Urinary bladder (tissue), 3 donors: ENCODE measurements at regions not wholly inside any gene's neighbourhood (a gene's known extent, or its start where the extent isn't known, plus 50 kb on each side); places are given as distances from the start of the nearest gene placed in this dataset.

Experiments used
- DNase-seq: peaks from one replicate; pipeline ENCODE4 v3.0.0-alpha.2; 2015; ENCODE audit errors: extremely low spot score
- H3K27ac ChIP-seq: one replicate; pipeline ENCODE4 v1.5.1; 2013; ENCODE audit warnings: low read depth, mild to moderate bottlenecking, moderate library complexity
- H3K36me3 ChIP-seq: one replicate; pipeline ENCODE4 v1.6.1; 2013; ENCODE audit warnings: mild to moderate bottlenecking, moderate library complexity; ENCODE audit not compliant: insufficient read depth
- H3K4me1 ChIP-seq: one replicate; pipeline ENCODE4 v1.6.1; 2013; ENCODE audit warnings: mild to moderate bottlenecking, moderate library complexity; ENCODE audit not compliant: insufficient read depth
- H3K4me3 ChIP-seq: one replicate; pipeline ENCODE4 v1.5.1; 2013; ENCODE audit warnings: low read depth, low read length
- WGBS: extraction: QIAGEN DNeasy Blood & Tissue Kit; methylation state at CpG from one replicate; pipeline ENCODE4 v1.1.7; 2013; 5-methylcytosine and 5-hydroxymethylcytosine counted together
- donor health status: healthy with polysubstance abuse.
- donor health status: healthy.

GRCh38 chr6:167543602-167544497, 219.0 kb downstream of the TTLL2 start:
- Histone ChIP-seq H3K27ac (peak overlapping the region; percentile 18), H3K36me3 (no peaks in the 10 kb centered on the region), H3K4me1 (no peaks in the 10 kb centered on the region), H3K4me3 (no peak overlapping the region)
- WGBS, result 22% methylated on average over 16 of the region's 16 CpGs
- DNase-seq, result no peak

- Histone ChIP-seq H3K4me1 (no peaks in the 10 kb centered on the region), H3K4me3 (no peak overlapping the region), H3K36me3 (no peaks in the 10 kb centered on the region), H3K27ac (no peak overlapping the region)
- DNase-seq, result no peak
- 97% methylated on average over 32 of the region's 32 CpGs for WGBS
Measured at GRCh38 chr6:167546611-167547327, 221.9 kb downstream of the TTLL2 start.

GRCh38 chr6:167547328-167547692, 222.4 kb downstream of the TTLL2 start:
- H3K36me3 ChIP-seq, result no peaks in the 10 kb centered on the region
- H3K4me3 ChIP-seq, result no peak overlapping the region
- no peaks in the 10 kb centered on the region for H3K4me1 ChIP-seq
- no peak overlapping the region for H3K27ac ChIP-seq
- DNase-seq, result no peak

- no peaks in the 10 kb centered on the region for H3K4me1 ChIP-seq
- no peak overlapping the region for H3K27ac ChIP-seq
- WGBS, result 50% methylated on average over 7 of the region's 7 CpGs
- no peak overlapping the region for H3K4me3 ChIP-seq
- DNase-seq, result no peak
- no peaks in the 10 kb centered on the region for H3K36me3 ChIP-seq
Measured at GRCh38 chr6:167547751-167548150, 222.9 kb downstream of the TTLL2 start.

- Histone ChIP-seq H3K4me3 (no peak overlapping the region), H3K4me1 (no peaks in the 10 kb centered on the region), H3K27ac (no peak overlapping the region), H3K36me3 (no peaks in the 10 kb centered on the region)
- WGBS, result 83% methylated on average over 5 of the region's 5 CpGs
- DNase-seq, result no peak
Measured at GRCh38 chr6:167548451-167548850, 223.6 kb downstream of the TTLL2 start.

- no peak for DNase-seq
- H3K27ac ChIP-seq, result no peak overlapping the region
- no peaks in the 10 kb centered on the region for H3K4me1 ChIP-seq
- H3K36me3 ChIP-seq, result no peaks in the 10 kb centered on the region
- H3K4me3 ChIP-seq, result no peak overlapping the region
- WGBS, result 91% methylated on average over 9 of the region's 9 CpGs
Measured at GRCh38 chr6:167549213-167549612, 224.3 kb downstream of the TTLL2 start.

- Histone ChIP-seq H3K36me3 (no peaks in the 10 kb centered on the region), H3K4me1 (no peaks in the 10 kb centered on the region), H3K27ac (peak overlapping the region; percentile 82), H3K4me3 (no peak overlapping the region)
- WGBS, result 27% methylated on average over 29 of the region's 29 CpGs
- DNase-seq, result peak; percentile 64
Measured at GRCh38 chr6:167550941-167551627, 226.2 kb downstream of the TTLL2 start.

GRCh38 chr6:167551628-167552257, 226.9 kb downstream of the TTLL2 start:
- DNase-seq, result no peak
- H3K27ac ChIP-seq, result peak overlapping the region; percentile 82
- H3K36me3 ChIP-seq, result no peaks in the 10 kb centered on the region
- 87% methylated on average over 26 of the region's 26 CpGs for WGBS
- no peaks in the 10 kb centered on the region for H3K4me1 ChIP-seq
- H3K4me3 ChIP-seq, result no peak overlapping the region

GRCh38 chr6:167552258-167552630, 227.4 kb downstream of the TTLL2 start:
- H3K4me1 ChIP-seq, result no peaks in the 10 kb centered on the region
- no peak overlapping the region for H3K4me3 ChIP-seq
- H3K27ac ChIP-seq, result no peak overlapping the region
- DNase-seq, result no peak
- WGBS, result 97% methylated on average over 15 of the region's 15 CpGs
- no peaks in the 10 kb centered on the region for H3K36me3 ChIP-seq

- DNase-seq, result no peak
- no peaks in the 10 kb centered on the region for H3K36me3 ChIP-seq
- H3K4me1 ChIP-seq, result no peaks in the 10 kb centered on the region
- 90% methylated on average over 19 of the region's 19 CpGs for WGBS
- no peak overlapping the region for H3K4me3 ChIP-seq
- no peak overlapping the region for H3K27ac ChIP-seq
Measured at GRCh38 chr6:167552961-167553735, 228.3 kb downstream of the TTLL2 start.

GRCh38 chr6:167553736-167554119, 228.8 kb downstream of the TTLL2 start:
- 90% methylated on average over 9 of the region's 9 CpGs for WGBS
- DNase-seq, result no peak
- no peak overlapping the region for H3K4me3 ChIP-seq
- no peaks in the 10 kb centered on the region for H3K36me3 ChIP-seq
- no peaks in the 10 kb centered on the region for H3K4me1 ChIP-seq
- H3K27ac ChIP-seq, result no peak overlapping the region

- Histone ChIP-seq H3K4me3 (no peak overlapping the region), H3K36me3 (no peaks in the 10 kb centered on the region), H3K4me1 (no peaks in the 10 kb centered on the region), H3K27ac (no peak overlapping the region)
- no peak for DNase-seq
- WGBS, result 90% methylated on average over 11 of the region's 11 CpGs
Measured at GRCh38 chr6:167554854-167555253, 230.0 kb downstream of the TTLL2 start.

GRCh38 chr6:167555836-167556235, 230.9 kb downstream of the TTLL2 start:
- DNase-seq, result no peak
- no peak overlapping the region for H3K4me3 ChIP-seq
- no peak overlapping the region for H3K27ac ChIP-seq
- H3K36me3 ChIP-seq, result no peaks in the 10 kb centered on the region
- H3K4me1 ChIP-seq, result no peaks in the 10 kb centered on the region
